Frontal cortex (tissue), 3 donors: ENCODE measurements at regions not wholly inside any gene's neighbourhood (a gene's known extent, or its start where the extent isn't known, plus 50 kb on each side); places are given as distances from the start of the nearest gene placed in this dataset.
"Not testable (repeated sequence)": the region's sequence is repeated elsewhere in the genome, so short reads cannot be mapped to it uniquely, and the experiment has no call there.

Experiments used
- DNase-seq, 2 donors: peaks; one replicate each; pipeline ENCODE4 v3.0.0; 2012; ENCODE audit warnings: low spot score in 2 of 2
- FAIRE-seq: peaks from 2 replicates; lab custom pipeline; 2012; peaks lifted over from hg19 to GRCh38; lab: Jason Lieb, UNC
- donor health status: control.
- donor health status: control.
- donor health status: control.

DNA sequence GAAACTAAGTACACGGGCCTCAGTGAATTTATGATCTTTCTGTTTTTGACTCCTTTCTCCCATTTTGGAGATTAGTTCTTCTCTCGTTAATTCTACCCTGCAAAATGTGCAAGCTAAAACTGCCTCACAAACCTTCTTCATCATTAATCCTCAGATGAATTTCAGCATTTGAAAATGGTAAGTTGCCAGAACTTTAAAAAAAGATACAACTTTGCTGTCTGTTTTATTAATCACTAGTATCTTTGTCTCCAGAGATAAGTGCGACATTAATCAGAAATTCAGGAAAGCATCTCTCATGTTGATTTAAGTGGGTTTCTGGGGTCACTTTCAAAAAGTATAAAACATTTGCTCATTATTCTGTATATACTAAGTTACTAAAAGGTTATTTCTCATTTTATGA, 227.0 kb upstream of the RXFP2 start:
- DNase-seq: no peak
- no peak for FAIRE-seq

- no peak for FAIRE-seq
Measured at GRCh38 chr13:31514932-31515331, 224.4 kb upstream of the RXFP2 start.

GRCh38 chr13:31515427-31515826, 223.9 kb upstream of the RXFP2 start:
- no peak for FAIRE-seq
- no peak for DNase-seq

More at GRCh38 chr13:31514932-31515331, 224.4 kb upstream of the RXFP2 start:
- no peak for DNase-seq

DNA sequence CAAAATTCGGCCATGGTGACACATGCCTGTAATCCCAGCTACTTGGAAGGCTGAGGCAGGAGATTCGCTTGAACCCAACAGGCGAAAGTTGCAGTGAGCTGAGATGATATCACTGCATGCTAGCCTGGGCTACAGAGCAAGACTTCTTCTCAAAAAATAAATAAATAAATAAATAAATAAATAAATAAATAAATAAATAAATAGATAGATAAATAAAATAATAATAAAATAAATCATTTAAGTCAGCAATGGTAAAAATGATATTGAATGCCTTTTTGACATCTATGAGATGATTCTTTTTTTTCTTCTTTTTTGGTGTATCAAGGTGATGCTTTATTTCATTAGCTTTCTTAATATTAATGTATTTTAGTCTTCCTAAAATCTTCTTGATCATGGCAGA, 221.7 kb upstream of the RXFP2 start:
- peak; percentile 53 for FAIRE-seq

DNA sequence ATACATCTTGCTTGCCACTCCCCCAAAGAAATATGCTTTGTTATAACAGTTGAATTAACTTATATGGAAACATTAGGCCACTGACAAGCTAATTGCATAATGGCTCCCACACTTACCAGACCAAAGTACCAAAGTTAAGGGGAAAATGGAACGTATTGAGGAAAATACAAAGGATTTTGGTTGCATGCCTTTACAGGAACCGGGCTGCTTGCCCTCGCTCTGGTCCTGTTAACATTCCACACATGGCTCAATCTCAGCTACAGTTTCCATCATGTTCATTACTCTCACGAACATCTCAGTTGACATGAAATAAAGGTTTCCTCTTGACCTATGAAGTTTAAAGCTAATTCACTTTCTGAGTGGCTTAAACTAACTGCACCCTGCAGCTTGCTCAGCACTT, 220.7 kb upstream of the RXFP2 start:
- no peak for FAIRE-seq

More for the DNA sequence above, 221.7 kb upstream of the RXFP2 start:
- DNase-seq: no peak

DNA sequence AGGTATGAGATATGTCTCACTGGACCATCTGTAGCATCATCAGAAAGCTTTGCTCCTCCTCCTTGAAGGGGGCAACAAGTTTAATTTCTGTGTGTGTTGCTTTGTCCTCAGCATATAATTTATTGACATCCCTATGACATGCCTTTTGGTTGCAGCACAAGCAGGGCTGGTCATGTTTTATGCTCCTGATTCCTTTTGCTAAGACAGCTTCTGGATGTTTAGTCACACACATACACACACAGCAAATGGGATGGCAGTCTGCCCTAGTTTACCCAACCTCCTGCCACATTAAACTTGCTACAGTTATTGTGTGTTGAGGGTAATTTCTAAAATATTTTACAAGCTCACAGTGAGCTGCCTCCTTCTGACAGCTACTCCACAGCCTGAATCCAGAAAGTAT, 217.9 kb upstream of the RXFP2 start:
- DNase-seq (no peak), FAIRE-seq (no peak)

More for the DNA sequence above, 220.7 kb upstream of the RXFP2 start:
- DNase-seq: no peak

DNA sequence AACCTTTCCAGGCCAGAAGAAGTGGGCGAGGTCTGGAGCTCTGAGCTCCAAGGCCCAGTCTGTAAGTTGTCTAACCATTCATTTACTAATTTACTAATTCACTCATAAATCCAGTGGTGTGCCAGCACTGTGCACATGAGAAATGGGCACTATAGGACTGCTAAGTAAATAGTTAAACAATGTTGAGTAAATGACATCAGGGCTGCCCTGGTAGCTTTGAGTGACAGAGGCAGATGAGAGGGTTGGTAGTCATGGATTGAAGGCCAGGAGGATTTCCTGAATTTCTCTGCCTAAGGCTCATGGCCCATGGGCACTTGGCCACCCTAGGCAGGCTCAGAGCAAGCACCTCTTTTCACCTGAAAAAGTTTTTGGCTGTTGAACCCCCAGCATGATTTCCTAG, 216.9 kb upstream of the RXFP2 start:
- DNase-seq (no peak), FAIRE-seq (no peak)

- FAIRE-seq: no peak
- no peak for DNase-seq
Measured at GRCh38 chr13:31528176-31528575, 211.2 kb upstream of the RXFP2 start.

GRCh38 chr13:31528758-31529157, 210.6 kb upstream of the RXFP2 start:
- FAIRE-seq (no peak), DNase-seq (no peak)

GRCh38 chr13:31530922-31531321, 208.4 kb upstream of the RXFP2 start:
- FAIRE-seq (no peak), DNase-seq (no peak)

DNA sequence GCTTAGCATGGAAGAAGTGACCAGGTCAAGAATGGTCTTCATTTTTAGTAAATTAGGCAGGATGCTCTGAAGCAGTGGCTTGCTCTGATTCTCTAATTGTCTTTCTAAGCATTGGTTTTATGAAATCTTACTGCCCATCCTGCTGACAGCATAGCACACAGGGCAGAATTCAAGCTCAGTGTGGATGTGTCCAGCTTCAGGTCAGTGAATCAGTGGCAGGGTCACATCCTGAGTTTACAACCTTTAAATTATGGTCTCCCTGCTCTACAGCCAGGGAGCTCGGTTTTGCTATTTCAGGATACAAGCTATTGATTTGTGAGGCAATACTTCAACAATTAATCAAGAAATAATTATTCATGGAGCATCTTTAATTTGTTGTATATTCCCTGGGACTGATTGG, 202.3 kb upstream of the RXFP2 start:
- FAIRE-seq: no peak
- DNase-seq: no peak

DNA sequence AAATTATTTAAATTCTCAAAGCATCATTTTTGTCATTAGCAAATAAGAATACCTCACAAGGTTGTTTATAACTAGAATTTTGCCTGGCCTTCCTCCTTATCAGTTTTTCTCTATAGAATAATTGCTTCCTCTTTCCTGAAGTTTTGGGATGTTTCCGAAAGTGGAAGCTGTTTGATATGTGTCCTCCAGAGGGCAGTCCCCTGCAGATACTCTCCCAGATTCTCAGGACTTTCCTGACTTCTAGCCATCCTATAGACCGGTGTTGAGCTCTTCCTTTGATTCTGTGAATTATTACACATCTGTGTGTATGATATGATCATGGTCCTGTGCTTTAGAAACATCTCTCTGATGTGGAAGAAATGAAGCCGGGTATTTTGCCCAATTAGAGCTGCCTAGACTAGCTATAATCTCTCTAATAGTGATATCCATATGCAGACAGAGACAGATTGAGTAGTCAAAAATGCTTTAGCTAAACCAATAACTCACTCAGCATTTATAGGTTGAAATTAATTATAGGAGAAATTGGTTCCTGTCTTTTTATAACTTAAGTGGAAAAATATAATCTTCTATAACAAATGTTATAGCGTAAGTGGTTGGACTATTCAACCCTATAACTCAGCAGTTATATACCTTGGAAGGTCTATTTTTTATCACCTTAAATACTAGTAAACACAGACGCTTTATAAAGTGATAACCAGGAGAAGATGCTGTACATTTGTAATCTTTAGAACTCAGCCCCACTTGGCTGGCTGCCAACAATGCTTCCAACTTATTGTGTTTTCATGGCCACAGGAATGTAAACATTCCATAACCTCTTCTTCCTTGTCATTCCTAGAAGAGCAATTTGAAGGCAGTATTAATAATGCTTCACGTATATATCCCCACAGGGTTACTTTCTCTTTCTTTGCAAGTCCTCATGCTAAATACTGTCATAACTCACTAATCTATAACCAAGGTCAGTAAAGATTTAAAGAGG, 201.0 kb upstream of the RXFP2 start:
- DNase-seq (no peak), FAIRE-seq (no peak)

DNA sequence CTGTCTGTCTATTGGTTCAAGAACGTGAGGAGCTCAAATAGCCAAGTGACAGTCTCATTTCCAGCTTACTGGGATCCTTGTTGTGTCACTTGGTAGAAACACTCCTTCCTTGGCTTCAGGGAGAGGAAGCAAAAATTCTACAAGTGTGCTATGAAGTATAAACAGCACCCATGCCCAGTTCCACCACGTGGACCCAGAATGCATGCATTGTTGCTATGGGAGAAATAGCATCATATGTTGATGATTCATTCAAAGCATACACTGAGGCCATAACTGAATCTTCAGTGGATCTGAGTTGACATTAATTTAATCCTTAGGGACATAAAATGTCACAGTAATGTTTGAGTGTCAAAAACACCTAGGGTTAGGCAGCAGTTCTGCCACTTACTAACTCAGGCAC, 199.0 kb upstream of the RXFP2 start:
- DNase-seq: no peak
- no peak for FAIRE-seq

DNA sequence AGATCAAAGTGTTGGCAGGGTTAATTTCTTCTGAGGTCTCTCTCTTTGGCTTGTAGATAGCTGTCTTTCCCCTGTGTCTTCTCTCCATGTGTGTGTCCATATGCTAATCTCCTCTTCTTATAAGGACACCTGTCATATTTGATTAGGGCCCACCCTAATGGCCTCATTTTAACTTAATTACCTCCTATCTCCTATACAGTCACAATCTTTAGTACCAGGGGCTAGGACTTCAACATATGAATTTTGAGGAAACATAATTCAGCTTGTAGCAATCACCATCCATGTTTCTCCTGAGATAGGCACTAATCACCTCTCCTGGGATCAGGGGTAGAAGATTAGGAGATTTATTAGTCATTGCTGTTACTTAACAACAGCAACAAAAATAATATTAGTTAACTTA, 196.1 kb upstream of the RXFP2 start:
- FAIRE-seq (no peak), DNase-seq (no peak)

DNA sequence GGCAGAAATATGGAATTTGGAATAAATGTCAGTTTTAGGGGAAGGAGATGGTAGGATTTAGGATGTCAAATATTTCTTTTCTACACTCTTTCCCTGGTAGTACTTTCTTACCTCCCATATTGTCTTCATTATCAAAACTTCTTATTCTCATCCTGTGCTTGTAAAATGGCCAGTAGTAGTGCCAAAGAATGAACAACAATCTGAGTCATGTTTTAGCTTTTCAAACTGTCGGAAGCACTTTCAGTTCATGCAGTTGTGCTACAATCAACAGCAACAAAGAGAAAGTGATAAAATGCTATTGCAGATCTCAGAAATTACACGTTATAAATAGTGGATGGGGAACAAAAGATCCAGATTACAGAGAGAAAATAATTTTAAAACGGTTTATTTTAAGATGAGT, 193.7 kb upstream of the RXFP2 start:
- DNase-seq (no peak), FAIRE-seq (no peak)

DNA sequence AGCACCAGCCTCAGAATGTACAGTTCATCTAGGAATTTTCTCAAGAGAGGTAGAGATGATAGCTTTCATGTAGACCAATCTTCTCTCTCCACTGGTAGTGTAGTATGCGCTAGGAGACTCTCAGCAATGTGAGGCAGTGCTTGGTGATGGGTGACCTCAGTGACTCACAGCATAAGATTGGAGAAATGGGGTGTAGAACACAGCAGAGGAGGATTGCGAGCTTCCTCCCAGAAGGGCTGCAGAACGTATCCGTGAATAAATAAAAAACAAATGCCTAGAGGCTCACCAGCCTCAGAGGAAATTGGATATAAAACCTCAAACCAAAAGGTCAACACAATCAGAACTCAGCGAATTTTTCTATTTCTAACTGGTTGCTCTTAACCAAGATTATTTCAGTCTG, 182.9 kb upstream of the RXFP2 start:
- no peak for FAIRE-seq
- DNase-seq: no peak

DNA sequence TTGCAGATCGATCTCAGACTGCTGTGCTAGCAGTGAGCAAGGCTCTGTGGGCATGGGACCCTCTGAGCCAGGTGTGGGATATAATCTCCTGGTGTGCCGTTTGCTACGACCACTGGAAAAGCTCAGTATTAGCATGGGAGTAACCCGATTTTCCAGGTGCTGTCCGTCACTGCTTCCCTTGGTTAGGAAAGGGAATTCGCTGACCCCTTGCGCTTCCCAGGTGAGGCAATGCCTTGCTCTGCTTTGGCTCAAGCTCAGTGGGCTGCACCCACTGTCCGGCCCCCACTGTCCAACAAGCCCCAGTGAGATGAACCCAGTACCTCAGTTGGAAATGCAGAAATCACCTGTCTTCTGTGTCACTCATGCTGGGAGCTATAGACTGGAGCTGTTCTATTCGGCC, 155.1 kb upstream of the RXFP2 start:
- FAIRE-seq: not testable (repeated sequence)

GRCh38 chr13:31587698-31588266, 151.5 kb upstream of the RXFP2 start:
- FAIRE-seq (no peak), DNase-seq (no peak)

More for the DNA sequence above, 155.1 kb upstream of the RXFP2 start:
- not testable (repeated sequence) for DNase-seq

DNA sequence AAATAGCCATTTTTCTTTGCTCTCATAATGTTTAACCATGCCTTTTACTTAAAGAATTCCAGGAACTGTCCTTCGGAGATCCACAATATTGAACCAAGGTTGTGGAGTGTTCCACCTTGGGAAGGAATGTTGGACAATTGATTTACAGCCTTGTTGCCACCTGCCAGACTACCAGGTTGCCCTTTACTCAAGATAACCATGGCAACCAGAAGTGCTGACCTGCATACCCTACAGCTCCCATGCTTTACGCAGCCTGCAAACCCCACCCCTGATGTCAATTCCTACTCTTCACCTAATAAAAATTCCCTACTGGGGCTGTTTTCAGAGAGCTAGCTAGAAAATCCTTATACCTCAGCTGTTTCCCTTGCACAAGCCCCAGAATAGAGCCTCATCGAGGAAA, 151.0 kb upstream of the RXFP2 start:
- DNase-seq (no peak), FAIRE-seq (no peak)

DNA sequence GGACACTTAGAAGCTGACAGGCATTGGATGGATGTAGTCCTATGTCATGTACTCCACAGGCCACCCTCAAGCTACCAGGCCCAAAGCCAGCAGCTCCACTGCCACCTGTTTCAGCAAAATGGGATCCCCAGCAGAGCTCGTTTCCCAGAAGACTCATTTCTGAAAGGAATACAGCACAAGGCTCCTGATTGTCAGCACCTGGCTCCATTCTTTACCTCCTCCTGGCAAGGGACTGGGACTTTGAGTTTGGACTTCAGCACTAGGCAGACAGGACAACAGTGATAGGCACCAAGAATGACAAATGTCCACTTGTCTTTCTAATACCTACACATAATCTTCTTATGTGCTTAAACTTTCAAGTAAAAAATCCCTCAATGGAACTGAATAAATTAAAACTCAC, 150.4 kb upstream of the RXFP2 start:
- FAIRE-seq: no peak

DNA sequence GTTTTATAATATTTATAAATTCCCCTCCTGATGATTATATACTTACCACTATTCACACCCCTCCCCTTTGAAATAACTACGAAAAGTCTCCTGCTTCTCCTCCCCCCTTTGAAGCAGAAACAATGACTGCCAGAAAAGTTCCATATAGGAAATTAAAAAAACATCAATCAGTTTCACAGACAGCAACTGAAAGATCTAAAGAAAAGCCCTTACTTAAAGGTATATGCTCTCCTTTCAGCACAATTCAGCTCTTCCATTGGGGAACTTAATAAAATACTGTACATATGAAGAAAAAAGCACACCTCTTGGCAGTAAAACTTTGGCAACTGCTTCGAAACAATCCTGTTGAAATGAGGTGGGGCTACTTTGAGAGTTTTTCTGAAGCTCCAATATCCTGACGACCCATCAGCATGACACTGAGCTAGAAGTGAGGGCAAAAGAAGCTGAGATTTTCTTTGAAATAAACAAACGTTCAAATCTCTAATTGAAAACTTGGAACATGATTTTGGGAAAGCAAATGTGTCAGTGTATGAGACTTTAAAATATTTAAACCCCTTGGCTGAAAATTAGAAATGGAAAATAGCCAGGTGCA, 147.6 kb upstream of the RXFP2 start:
- no peak for FAIRE-seq
- DNase-seq: no peak

More for the DNA sequence above, 150.4 kb upstream of the RXFP2 start:
- no peak for DNase-seq
